ENCODE measurements at regions not wholly inside any gene's neighbourhood (a gene's known extent, or its start where the extent isn't known, plus 50 kb on each side); places are given as distances from the start of the nearest gene placed in this dataset.

- intact Hi-C loops (cut with DNase I): no loop called here
- no peaks in the 10 kb centered on the region for H3K36me3 ChIP-seq
- H3K9me3 ChIP-seq: no peaks in the 10 kb centered on the region
- ATAC-seq (no peak), DNase-seq (no peak)
- no peaks in the 10 kb centered on the region for H3K4me1 ChIP-seq
- H3K27ac ChIP-seq: no peak overlapping the region
- H3K27me3 ChIP-seq: no peaks in the 10 kb centered on the region
- no peak for TF ChIP-seq CTCF (IDR thresholded peaks at IDR 0.05)
- no peak overlapping the region for H3K4me3 ChIP-seq
Measured at GRCh38 chr2:104358122-104358521, 495.8 kb upstream of the POU3F3 start.

- Histone ChIP-seq H3K4me1 (no peaks in the 10 kb centered on the region), H3K9me3 (no peaks in the 10 kb centered on the region), H3K4me3 (no peak overlapping the region), H3K27me3 (no peaks in the 10 kb centered on the region), H3K36me3 (no peaks in the 10 kb centered on the region), H3K27ac (no peak overlapping the region)
- no peak for TF ChIP-seq CTCF (IDR thresholded peaks at IDR 0.05)
- ATAC-seq (peak; percentile 67), DNase-seq (no peak)
- intact Hi-C loops (cut with DNase I): no loop called here
Measured at GRCh38 chr2:104361414-104361813, 492.5 kb upstream of the POU3F3 start.

GRCh38 chr2:104368089-104368488, 485.8 kb upstream of the POU3F3 start:
- peaks cover 0 to 4% of the 10 kb centered on the region in 2 donors for H3K4me1 ChIP-seq
- ATAC-seq: no peak
- H3K27ac ChIP-seq: no peak overlapping the region
- H3K27me3 ChIP-seq: no peaks in the 10 kb centered on the region
- intact Hi-C loops (cut with DNase I): no loop called here
- TF ChIP-seq CTCF (IDR thresholded peaks at IDR 0.05): no peak
- no peak for DNase-seq
- H3K4me3 ChIP-seq: no peak overlapping the region
- no peaks in the 10 kb centered on the region for H3K36me3 ChIP-seq
- H3K9me3 ChIP-seq: no peaks in the 10 kb centered on the region

GRCh38 chr2:104371087-104371781, 482.7 kb upstream of the POU3F3 start:
- Histone ChIP-seq H3K9me3 (no peaks in the 10 kb centered on the region), H3K4me1 (peaks cover 0 to 4% of the 10 kb centered on the region in 2 donors), H3K27ac (no peak overlapping the region), H3K36me3 (no peaks in the 10 kb centered on the region), H3K27me3 (no peaks in the 10 kb centered on the region), H3K4me3 (no peak overlapping the region)
- no peak for TF ChIP-seq CTCF (IDR thresholded peaks at IDR 0.05)
- ATAC-seq (peak; percentile 57), DNase-seq (no peak)
- intact Hi-C loops (cut with DNase I): no loop called here

GRCh38 chr2:104375206-104375605, 478.7 kb upstream of the POU3F3 start:
- Histone ChIP-seq H3K4me3 (no peak overlapping the region), H3K4me1 (peaks cover 0 to 9% of the 10 kb centered on the region in 2 donors), H3K27me3 (no peaks in the 10 kb centered on the region), H3K9me3 (no peaks in the 10 kb centered on the region), H3K27ac (no peak overlapping the region), H3K36me3 (no peaks in the 10 kb centered on the region)
- no peak for DNase-seq
- ATAC-seq: no peak
- intact Hi-C loops (cut with DNase I): no loop called here
- TF ChIP-seq CTCF (IDR thresholded peaks at IDR 0.05): no peak

Measured in left lung (tissue), 4 donors.